Karpas-422 (cell line): ENCODE measurements at regions not wholly inside any gene's neighbourhood (a gene's known extent, or its start where the extent isn't known, plus 50 kb on each side); places are given as distances from the start of the nearest gene placed in this dataset.

Source experiments
- DNase-seq: peaks from one replicate; pipeline ENCODE4 v3.0.0-alpha.2; 2015
- H2AFZ ChIP-seq: fragments of 200-600 bp; sonication (generic); 2 replicates; pipeline ENCODE4 v1.6.1; 2014; ENCODE audit warnings: antibody characterized with exemption, low read length, mixed read lengths
- H3K27ac ChIP-seq: fragments of 200-600 bp; sonication (generic); 2 replicates; pipeline ENCODE4 v1.5.1; 2014; ENCODE audit warnings: mild to moderate bottlenecking, low read length, moderate library complexity
- H3K27me3 ChIP-seq: fragments of 200-600 bp; sonication (generic); 2 replicates; pipeline ENCODE4 v1.6.1; 2014; ENCODE audit warnings: low read length, mixed read lengths
- H3K36me3 ChIP-seq: fragments of 200-600 bp; sonication (generic); 2 replicates; pipeline ENCODE4 v1.6.1; 2014; ENCODE audit warnings: low read length, mixed read lengths; ENCODE audit not compliant: insufficient read depth
- H3K4me1 ChIP-seq: fragments of 200-600 bp; sonication (generic); 2 replicates; pipeline ENCODE4 v1.6.1; 2014; ENCODE audit warnings: mild to moderate bottlenecking, low read length, mixed read lengths
- H3K4me2 ChIP-seq: fragments of 200-600 bp; sonication (generic); 2 replicates; pipeline ENCODE4 v1.6.1; 2014; ENCODE audit warnings: low read length, low read depth, mild to moderate bottlenecking; ENCODE audit not compliant: poor library complexity, severe bottlenecking
- H3K4me3 ChIP-seq: fragments of 200-600 bp; sonication (generic); 2 replicates; pipeline ENCODE4 v1.5.1; 2014; ENCODE audit warnings: mild to moderate bottlenecking, antibody characterized with exemption, low read length, mixed read lengths
- H3K79me2 ChIP-seq: fragments of 200-600 bp; sonication (generic); 2 replicates; pipeline ENCODE4 v1.6.1; 2014; ENCODE audit warnings: mild to moderate bottlenecking, low read length, mixed read lengths
- H3K9ac ChIP-seq: fragments of 200-600 bp; sonication (generic); 2 replicates; pipeline ENCODE4 v1.6.0; 2014; ENCODE audit warnings: low read length
- H3K9me2 ChIP-seq: fragments of 200-600 bp; sonication (generic), shearing (Covaris generic); replicated peaks from 2 replicates; pipeline ENCODE4 v1.6.0; 2014; ENCODE audit warnings: mild to moderate bottlenecking, low read length, moderate library complexity; ENCODE audit not compliant: insufficient read depth
- H3K9me3 ChIP-seq: fragments of 300-700, 200-600 bp; sonication (generic); 2 replicates; pipeline ENCODE4 v1.6.1; 2014; ENCODE audit warnings: low read length, mixed read lengths
- H4K20me1 ChIP-seq: fragments of 200-600 bp; sonication (generic); 2 replicates; pipeline ENCODE4 v1.6.1; 2014; ENCODE audit warnings: mild to moderate bottlenecking, antibody characterized with exemption, low read length, low read depth; ENCODE audit not compliant: insufficient read depth

- H3K27me3 ChIP-seq: no peaks in the 10 kb centered on the region
- H3K79me2 ChIP-seq: no peaks in the 10 kb centered on the region
- H3K9me3 ChIP-seq: no peaks in the 10 kb centered on the region
- no peaks in the 10 kb centered on the region for H3K36me3 ChIP-seq
- no peak overlapping the region for H3K4me3 ChIP-seq
- H3K4me2 ChIP-seq: no peak overlapping the region
- no peak overlapping the region for H2AFZ ChIP-seq
- no peaks in the 10 kb centered on the region for H3K4me1 ChIP-seq
- no peaks in the 10 kb centered on the region for H4K20me1 ChIP-seq
- no peaks in the 10 kb centered on the region for H3K9me2 ChIP-seq
- no peak overlapping the region for H3K9ac ChIP-seq
- H3K27ac ChIP-seq: no peak overlapping the region
- no peak for DNase-seq
Measured at GRCh38 chr6:156046841-156047449, 591.3 kb upstream of the NOX3 start.

DNA sequence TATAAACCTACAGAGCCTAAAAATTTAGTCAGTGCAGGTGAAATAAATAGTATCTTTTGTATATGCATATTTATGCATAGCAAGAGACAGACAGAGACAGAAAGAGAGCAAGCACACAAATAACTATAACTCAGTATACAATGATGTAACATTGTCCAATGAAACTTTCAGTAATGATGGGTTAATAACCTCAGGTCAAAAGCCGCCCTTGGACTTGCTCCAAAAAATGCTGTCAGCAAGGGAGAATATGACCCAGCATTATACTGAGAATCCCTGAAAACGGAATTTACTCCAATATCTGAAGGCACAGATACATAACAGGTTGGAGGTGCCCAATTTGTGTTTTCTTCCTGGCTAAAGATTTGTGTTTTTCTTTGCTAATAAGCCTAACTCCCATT is 590.6 kb upstream of the NOX3 start:
- no peaks in the 10 kb centered on the region for H3K9me2 ChIP-seq
- H3K9me3 ChIP-seq: no peaks in the 10 kb centered on the region
- H3K4me2 ChIP-seq: no peak overlapping the region
- no peaks in the 10 kb centered on the region for H4K20me1 ChIP-seq
- no peak overlapping the region for H2AFZ ChIP-seq
- no peak overlapping the region for H3K9ac ChIP-seq
- no peaks in the 10 kb centered on the region for H3K79me2 ChIP-seq
- no peak overlapping the region for H3K27ac ChIP-seq
- no peaks in the 10 kb centered on the region for H3K36me3 ChIP-seq
- no peaks in the 10 kb centered on the region for H3K4me1 ChIP-seq
- H3K4me3 ChIP-seq: no peak overlapping the region
- no peaks in the 10 kb centered on the region for H3K27me3 ChIP-seq
- no peak for DNase-seq

GRCh38 chr6:156045401-156046267 is 590.0 kb upstream of the NOX3 start:
- H3K9me3 ChIP-seq: no peaks in the 10 kb centered on the region
- no peaks in the 10 kb centered on the region for H4K20me1 ChIP-seq
- H3K79me2 ChIP-seq: no peaks in the 10 kb centered on the region
- no peak overlapping the region for H2AFZ ChIP-seq
- DNase-seq: no peak
- no peak overlapping the region for H3K27ac ChIP-seq
- no peak overlapping the region for H3K9ac ChIP-seq
- H3K4me3 ChIP-seq: no peak overlapping the region
- no peaks in the 10 kb centered on the region for H3K27me3 ChIP-seq
- no peak overlapping the region for H3K4me2 ChIP-seq
- no peaks in the 10 kb centered on the region for H3K4me1 ChIP-seq
- no peaks in the 10 kb centered on the region for H3K9me2 ChIP-seq
- no peaks in the 10 kb centered on the region for H3K36me3 ChIP-seq

DNA sequence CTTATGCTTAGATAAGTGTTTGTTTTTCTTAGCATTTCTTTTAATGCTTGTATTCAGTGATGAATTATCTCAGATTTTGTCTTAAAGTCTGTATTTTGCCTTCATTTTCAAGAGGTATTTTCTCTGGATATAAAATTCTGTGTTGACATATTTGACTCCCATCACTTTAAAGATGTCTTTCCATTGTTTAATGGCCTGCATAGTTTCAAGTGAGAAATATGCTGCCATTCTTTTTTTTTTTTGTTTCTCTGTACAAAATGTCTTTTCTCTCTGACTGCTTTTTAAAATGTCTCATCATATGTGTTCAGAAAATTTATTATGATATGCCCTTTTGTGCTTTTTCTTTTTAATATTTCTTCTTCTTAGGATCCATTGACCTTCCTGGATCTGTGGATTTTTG is 578.0 kb upstream of the NOX3 start:
- Histone ChIP-seq H3K9me2 (no peaks in the 10 kb centered on the region), H4K20me1 (no peaks in the 10 kb centered on the region), H3K27ac (no peak overlapping the region), H2AFZ (no peak overlapping the region), H3K9ac (no peak overlapping the region), H3K9me3 (no peaks in the 10 kb centered on the region; the same call in 1 of the 2 replicates), H3K36me3 (no peaks in the 10 kb centered on the region), H3K4me3 (no peak overlapping the region), H3K4me2 (no peak overlapping the region), H3K27me3 (no peaks in the 10 kb centered on the region), H3K4me1 (no peaks in the 10 kb centered on the region), H3K79me2 (no peaks in the 10 kb centered on the region)
- no peak for DNase-seq

DNA sequence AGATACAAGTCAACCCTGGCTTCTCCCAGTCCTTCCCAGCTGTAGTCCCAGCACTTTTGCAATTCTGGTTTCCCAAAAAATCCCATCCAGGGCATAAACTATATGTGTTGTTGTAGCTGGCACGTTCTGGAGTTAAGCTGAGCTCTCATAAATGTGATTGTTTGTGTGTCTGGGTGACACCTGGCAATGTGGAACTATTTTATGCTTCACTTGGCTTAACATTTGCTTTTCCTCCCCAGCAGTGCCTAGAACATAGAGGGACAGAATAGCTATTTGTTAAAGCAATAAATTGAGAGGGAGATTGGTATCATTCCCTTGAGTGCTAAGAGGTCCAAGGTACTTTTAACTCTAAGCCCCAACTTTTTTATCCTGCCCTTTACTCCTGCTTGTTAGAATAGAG is 575.9 kb upstream of the NOX3 start:
- no peak overlapping the region for H3K27ac ChIP-seq

GRCh38 chr6:156030053-156030452 is 574.4 kb upstream of the NOX3 start:
- no peaks in the 10 kb centered on the region for H3K4me1 ChIP-seq
- H3K4me3 ChIP-seq: no peak overlapping the region
- no peak overlapping the region for H3K27ac ChIP-seq
- H3K79me2 ChIP-seq: no peaks in the 10 kb centered on the region
- no peaks in the 10 kb centered on the region for H3K9me2 ChIP-seq
- no peak overlapping the region for H3K9ac ChIP-seq
- H3K9me3 ChIP-seq: no peaks in the 10 kb centered on the region; the same call in 1 of the 2 replicates
- no peaks in the 10 kb centered on the region for H3K36me3 ChIP-seq
- H3K4me2 ChIP-seq: no peak overlapping the region
- no peak overlapping the region for H2AFZ ChIP-seq
- no peaks in the 10 kb centered on the region for H4K20me1 ChIP-seq
- DNase-seq: no peak
- H3K27me3 ChIP-seq: no peaks in the 10 kb centered on the region

More for the DNA sequence above, 575.9 kb upstream of the NOX3 start:
- Histone ChIP-seq H3K79me2 (no peaks in the 10 kb centered on the region), H3K27me3 (no peaks in the 10 kb centered on the region), H3K9me3 (no peaks in the 10 kb centered on the region; the same call in 1 of the 2 replicates), H3K36me3 (no peaks in the 10 kb centered on the region), H4K20me1 (no peaks in the 10 kb centered on the region), H3K4me2 (no peak overlapping the region), H3K9me2 (no peaks in the 10 kb centered on the region), H3K9ac (no peak overlapping the region), H3K4me1 (no peaks in the 10 kb centered on the region), H2AFZ (no peak overlapping the region), H3K4me3 (no peak overlapping the region)
- DNase-seq: no peak

- Histone ChIP-seq H3K79me2 (no peaks in the 10 kb centered on the region), H3K4me3 (no peak overlapping the region), H3K9me3 (no peaks in the 10 kb centered on the region; the same call in 1 of the 2 replicates), H3K4me1 (no peaks in the 10 kb centered on the region), H3K9ac (no peak overlapping the region), H3K9me2 (no peaks in the 10 kb centered on the region), H4K20me1 (no peaks in the 10 kb centered on the region), H2AFZ (no peak overlapping the region), H3K27me3 (no peaks in the 10 kb centered on the region), H3K36me3 (no peaks in the 10 kb centered on the region), H3K27ac (no peak overlapping the region), H3K4me2 (no peak overlapping the region)
- no peak for DNase-seq
Measured at GRCh38 chr6:156029286-156029985, 573.8 kb upstream of the NOX3 start.
